Loucy (cell line): ENCODE measurements at regions not wholly inside any gene's neighbourhood (a gene's known extent, or its start where the extent isn't known, plus 50 kb on each side); places are given as distances from the start of the nearest gene placed in this dataset.

Source experiments
- H2AFZ ChIP-seq: fragments of 200-600 bp; sonication (generic); 2 replicates; pipeline ENCODE4 v1.6.0; 2016; ENCODE audit warnings: antibody characterized with exemption, mild to moderate bottlenecking, low read length, moderate library complexity
- H3F3A ChIP-seq: fragments of 200-600 bp; 2 replicates; pipeline ENCODE4 v1.6.0; 2016; ENCODE audit warnings: antibody characterized with exemption, low read depth, mild to moderate bottlenecking
- H3K27me3 ChIP-seq: fragments of 200-600 bp; sonication (generic); 2 replicates; pipeline ENCODE4 v1.6.1; 2014; ENCODE audit warnings: low read length, mild to moderate bottlenecking; ENCODE audit not compliant: insufficient read depth, poor library complexity, severe bottlenecking
- H3K36me3 ChIP-seq: fragments of 200-600 bp; sonication (generic); 2 replicates; pipeline ENCODE4 v1.6.1; 2016; ENCODE audit warnings: low read length; ENCODE audit not compliant: insufficient read depth
- H3K4me1 ChIP-seq: fragments of 200-600 bp; sonication (generic); 2 replicates; pipeline ENCODE4 v1.5.1; 2014; ENCODE audit warnings: low read length, mild to moderate bottlenecking; ENCODE audit not compliant: insufficient read depth, poor library complexity, severe bottlenecking
- H3K4me2 ChIP-seq: fragments of 200-600 bp; sonication (generic); 2 replicates; pipeline ENCODE4 v1.6.0; 2014; ENCODE audit warnings: antibody characterized with exemption, low read length, low read depth, mild to moderate bottlenecking; ENCODE audit not compliant: poor library complexity, severe bottlenecking
- H3K4me3 ChIP-seq: fragments of 200-600 bp; sonication (generic); 2 replicates; pipeline ENCODE4 v1.5.1; 2014; ENCODE audit warnings: low read length, mild to moderate bottlenecking, mixed read lengths; ENCODE audit not compliant: poor library complexity, severe bottlenecking
- H3K79me2 ChIP-seq: fragments of 200-600 bp; sonication (generic); 2 replicates; pipeline ENCODE4 v1.6.1; 2014; ENCODE audit warnings: low read length; ENCODE audit not compliant: insufficient read depth
- H3K9ac ChIP-seq: fragments of 200-600 bp; sonication (generic); 2 replicates; pipeline ENCODE4 v1.6.0; 2014; ENCODE audit warnings: mild to moderate bottlenecking, low read depth, low read length, moderate library complexity; ENCODE audit not compliant: poor library complexity, severe bottlenecking
- H3K9me2 ChIP-seq: fragments of 200-600 bp; sonication (generic); replicated peaks from 2 replicates; pipeline ENCODE4 v1.6.1; 2016; ENCODE audit warnings: low read depth, low read length, mixed read lengths
- H3K9me3 ChIP-seq: fragments of 200-600 bp; sonication (generic); 2 replicates; pipeline ENCODE4 v1.6.1; 2014; ENCODE audit warnings: mild to moderate bottlenecking, antibody characterized with exemption, low read length, low read depth; ENCODE audit not compliant: insufficient read depth
- H4K20me1 ChIP-seq: fragments of 200-600 bp; sonication (generic); 2 replicates; pipeline ENCODE4 v1.6.0; 2014; ENCODE audit warnings: antibody characterized with exemption, low read length, mild to moderate bottlenecking; ENCODE audit not compliant: insufficient read depth, poor library complexity, severe bottlenecking
- EZH2phosphoT487 ChIP-seq: fragments of 200-600 bp; IDR thresholded peaks from 2 replicates; pipeline ENCODE4 v1.6.1; 2018; ENCODE audit warnings: antibody characterized with exemption, mild to moderate bottlenecking, moderate library complexity, borderline replicate concordance
- TF ChIP-seq, protein P1 (sequence below): fragments of 200-600 bp; sonication (generic); conservative IDR thresholded peaks from 2 replicates; pipeline ENCODE4 v1.5.1; 2014; ENCODE audit warnings: mild to moderate bottlenecking, antibody characterized with exemption, low read length

DNA sequence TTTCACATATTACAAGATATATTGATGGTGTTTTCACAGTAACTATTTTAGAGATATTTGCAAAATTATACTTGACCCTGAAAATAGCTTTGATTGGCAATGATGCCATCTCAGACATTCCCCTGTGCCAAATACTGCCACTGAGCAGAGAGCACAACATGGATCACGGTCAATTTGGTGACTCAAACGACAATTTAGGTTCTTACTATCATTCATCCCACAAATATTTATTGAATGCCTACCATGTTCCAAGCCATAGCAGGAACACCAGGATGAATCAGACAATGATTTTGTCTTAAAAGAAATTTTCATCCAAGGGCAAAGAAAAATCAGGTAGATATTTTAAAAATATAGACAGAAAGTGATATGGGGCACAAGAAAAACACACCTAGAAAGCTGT, 153.2 kb upstream of the ADO start:
- H3K4me3 ChIP-seq = no peak overlapping the region
- no peaks in the 10 kb centered on the region for H3K9me2 ChIP-seq
- H3K4me1 ChIP-seq = no peaks in the 10 kb centered on the region
- H3K36me3 ChIP-seq = no peaks in the 10 kb centered on the region
- no peaks in the 10 kb centered on the region for H3K79me2 ChIP-seq
- H4K20me1 ChIP-seq = no peaks in the 10 kb centered on the region
- H3K27me3 ChIP-seq = no peaks in the 10 kb centered on the region
- H3K9ac ChIP-seq = no peak overlapping the region
- no peaks in the 10 kb centered on the region for H3F3A ChIP-seq
- H2AFZ ChIP-seq = no peak overlapping the region
- TF ChIP-seq EZH2phosphoT487 = no peak
- TF ChIP-seq, protein P1, sequence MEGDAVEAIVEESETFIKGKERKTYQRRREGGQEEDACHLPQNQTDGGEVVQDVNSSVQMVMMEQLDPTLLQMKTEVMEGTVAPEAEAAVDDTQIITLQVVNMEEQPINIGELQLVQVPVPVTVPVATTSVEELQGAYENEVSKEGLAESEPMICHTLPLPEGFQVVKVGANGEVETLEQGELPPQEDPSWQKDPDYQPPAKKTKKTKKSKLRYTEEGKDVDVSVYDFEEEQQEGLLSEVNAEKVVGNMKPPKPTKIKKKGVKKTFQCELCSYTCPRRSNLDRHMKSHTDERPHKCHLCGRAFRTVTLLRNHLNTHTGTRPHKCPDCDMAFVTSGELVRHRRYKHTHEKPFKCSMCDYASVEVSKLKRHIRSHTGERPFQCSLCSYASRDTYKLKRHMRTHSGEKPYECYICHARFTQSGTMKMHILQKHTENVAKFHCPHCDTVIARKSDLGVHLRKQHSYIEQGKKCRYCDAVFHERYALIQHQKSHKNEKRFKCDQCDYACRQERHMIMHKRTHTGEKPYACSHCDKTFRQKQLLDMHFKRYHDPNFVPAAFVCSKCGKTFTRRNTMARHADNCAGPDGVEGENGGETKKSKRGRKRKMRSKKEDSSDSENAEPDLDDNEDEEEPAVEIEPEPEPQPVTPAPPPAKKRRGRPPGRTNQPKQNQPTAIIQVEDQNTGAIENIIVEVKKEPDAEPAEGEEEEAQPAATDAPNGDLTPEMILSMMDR = no peak
- no peaks in the 10 kb centered on the region for H3K9me3 ChIP-seq
- H3K4me2 ChIP-seq = no peak overlapping the region

DNA sequence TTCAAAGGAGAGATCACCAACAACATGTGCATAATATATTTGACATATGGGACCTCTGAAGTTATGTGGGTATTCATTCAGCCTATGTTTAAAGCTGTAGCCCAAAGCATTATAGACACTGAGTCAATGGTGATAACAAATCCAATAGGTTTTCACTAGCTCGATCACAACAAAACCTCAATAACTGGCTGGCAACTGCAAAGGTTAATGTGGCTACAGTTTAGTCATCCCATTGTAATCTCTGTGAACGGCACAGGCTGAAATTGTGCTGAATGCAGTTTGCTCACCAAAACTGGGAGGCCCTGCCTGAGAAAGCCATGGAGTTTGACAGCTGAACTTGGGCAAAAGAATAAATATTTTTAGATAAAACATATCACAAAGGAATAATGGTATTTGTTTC, 152.4 kb upstream of the ADO start:
- Histone ChIP-seq H3K4me3 (no peak overlapping the region), H3K4me2 (no peak overlapping the region), H3K9me2 (no peaks in the 10 kb centered on the region), H3F3A (no peaks in the 10 kb centered on the region), H3K36me3 (no peaks in the 10 kb centered on the region), H3K9me3 (no peaks in the 10 kb centered on the region), H2AFZ (no peak overlapping the region), H3K79me2 (no peaks in the 10 kb centered on the region), H3K9ac (no peak overlapping the region), H3K27me3 (no peaks in the 10 kb centered on the region), H3K4me1 (no peaks in the 10 kb centered on the region), H4K20me1 (no peaks in the 10 kb centered on the region)
- TF ChIP-seq EZH2phosphoT487 = no peak
- TF ChIP-seq, protein P1 = no peak

DNA sequence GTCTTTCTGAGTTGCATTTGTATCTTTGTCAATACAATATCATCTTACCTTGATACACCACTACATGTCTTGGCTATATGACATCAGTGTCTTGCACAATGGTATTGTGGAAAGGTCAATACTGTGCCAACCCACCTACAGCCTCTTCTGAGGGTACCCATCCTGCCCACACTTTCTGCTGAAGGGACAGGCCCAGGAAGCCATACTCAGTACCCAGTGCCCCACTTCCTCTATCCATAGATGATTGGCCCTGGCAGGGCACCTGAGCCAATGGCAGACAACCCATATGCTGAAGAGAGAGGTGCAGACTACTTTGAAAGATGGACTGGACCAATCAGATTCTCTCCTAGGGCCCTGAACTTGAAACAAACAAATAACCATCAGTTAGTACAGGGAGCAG, 152.0 kb upstream of the ADO start:
- no peaks in the 10 kb centered on the region for H3K4me1 ChIP-seq
- no peaks in the 10 kb centered on the region for H3K79me2 ChIP-seq
- no peaks in the 10 kb centered on the region for H3F3A ChIP-seq
- H3K36me3 ChIP-seq = no peaks in the 10 kb centered on the region
- TF ChIP-seq, protein P1 = no peak
- TF ChIP-seq EZH2phosphoT487 = no peak
- no peaks in the 10 kb centered on the region for H3K9me2 ChIP-seq
- H3K9me3 ChIP-seq = no peaks in the 10 kb centered on the region
- no peaks in the 10 kb centered on the region for H4K20me1 ChIP-seq
- H2AFZ ChIP-seq = no peak overlapping the region
- no peak overlapping the region for H3K4me3 ChIP-seq
- no peak overlapping the region for H3K9ac ChIP-seq
- no peaks in the 10 kb centered on the region for H3K27me3 ChIP-seq
- no peak overlapping the region for H3K4me2 ChIP-seq
